ENCODE measurements at regions not wholly inside any gene's neighbourhood (a gene's known extent, or its start where the extent isn't known, plus 50 kb on each side); places are given as distances from the start of the nearest gene placed in this dataset.

- Histone ChIP-seq H3K4me1 (ENCODE audit: control insufficient read depth, insufficient read depth, low read length, poor library complexity, severe bottlenecking) (no peaks in the 10 kb centered on the region), H3K36me3 (ENCODE audit: control insufficient read depth, insufficient read depth, low read length) (no peaks in the 10 kb centered on the region), H3K4me3 (ENCODE audit: extremely low read depth, insufficient read depth, low read length, poor library complexity, severe bottlenecking) (no peak overlapping the region), H3K27ac (ENCODE audit: low read depth, low read length, severe bottlenecking) (no peak overlapping the region), H3K9me3 (ENCODE audit: control insufficient read depth, low read length) (no peaks in the 10 kb centered on the region)
- WGBS, 2 experiments (ENCODE audit: insufficient coverage in 2 of 2): 72 to 100% methylated on average over 1 to 2 of the region's 3 CpGs
Measured at GRCh38 chr13:88112526-88112925, 441.4 kb downstream of the SLITRK5 start.

GRCh38 chr13:88115976-88116375 is 444.8 kb downstream of the SLITRK5 start:
- Histone ChIP-seq H3K36me3 (ENCODE audit: control insufficient read depth, insufficient read depth, low read length) (no peaks in the 10 kb centered on the region), H3K27ac (ENCODE audit: low read depth, low read length, severe bottlenecking) (no peak overlapping the region), H3K4me1 (ENCODE audit: control insufficient read depth, insufficient read depth, low read length, poor library complexity, severe bottlenecking) (no peaks in the 10 kb centered on the region), H3K9me3 (ENCODE audit: control insufficient read depth, low read length) (no peaks in the 10 kb centered on the region), H3K4me3 (ENCODE audit: extremely low read depth, insufficient read depth, low read length, poor library complexity, severe bottlenecking) (no peak overlapping the region)
- WGBS, 2 experiments (ENCODE audit: insufficient coverage in 2 of 2): no CpG with 5 or more reads among the region's 2 CpGs

- Histone ChIP-seq H3K4me3 (ENCODE audit: extremely low read depth, insufficient read depth, low read length, poor library complexity, severe bottlenecking) (no peak overlapping the region), H3K9me3 (ENCODE audit: control insufficient read depth, low read length) (no peaks in the 10 kb centered on the region), H3K4me1 (ENCODE audit: control insufficient read depth, insufficient read depth, low read length, poor library complexity, severe bottlenecking) (no peaks in the 10 kb centered on the region), H3K27ac (ENCODE audit: low read depth, low read length, severe bottlenecking) (no peak overlapping the region), H3K36me3 (ENCODE audit: control insufficient read depth, insufficient read depth, low read length) (no peaks in the 10 kb centered on the region)
- WGBS, 2 experiments (ENCODE audit: insufficient coverage in 2 of 2): no CpG with 5 or more reads among the region's 3 CpGs
Measured at GRCh38 chr13:88118952-88119351, 447.8 kb downstream of the SLITRK5 start.

- Histone ChIP-seq H3K4me3 (ENCODE audit: extremely low read depth, insufficient read depth, low read length, poor library complexity, severe bottlenecking) (no peak overlapping the region), H3K36me3 (ENCODE audit: control insufficient read depth, insufficient read depth, low read length) (no peaks in the 10 kb centered on the region), H3K27ac (ENCODE audit: low read depth, low read length, severe bottlenecking) (no peak overlapping the region), H3K4me1 (ENCODE audit: control insufficient read depth, insufficient read depth, low read length, poor library complexity, severe bottlenecking) (no peaks in the 10 kb centered on the region), H3K9me3 (ENCODE audit: control insufficient read depth, low read length) (no peaks in the 10 kb centered on the region)
Measured at GRCh38 chr13:88124142-88124541, 453.0 kb downstream of the SLITRK5 start.

- no peaks in the 10 kb centered on the region for H3K4me1 ChIP-seq (ENCODE audit: control insufficient read depth, insufficient read depth, low read length, poor library complexity, severe bottlenecking)
- no peaks in the 10 kb centered on the region for H3K9me3 ChIP-seq (ENCODE audit: control insufficient read depth, low read length)
- no peaks in the 10 kb centered on the region for H3K36me3 ChIP-seq (ENCODE audit: control insufficient read depth, insufficient read depth, low read length)
- 100% methylated on average over 1 of the region's 3 CpGs; no CpG with 5 or more reads in 1 of the 2 experiments for WGBS, 2 experiments (ENCODE audit: insufficient coverage in 2 of 2)
- no peak overlapping the region for H3K4me3 ChIP-seq (ENCODE audit: extremely low read depth, insufficient read depth, low read length, poor library complexity, severe bottlenecking)
- H3K27ac ChIP-seq (ENCODE audit: low read depth, low read length, severe bottlenecking): no peak overlapping the region
Measured at GRCh38 chr13:88125055-88125454, 453.9 kb downstream of the SLITRK5 start.

- no peaks in the 10 kb centered on the region for H3K36me3 ChIP-seq (ENCODE audit: control insufficient read depth, insufficient read depth, low read length)
- H3K4me1 ChIP-seq (ENCODE audit: control insufficient read depth, insufficient read depth, low read length, poor library complexity, severe bottlenecking): no peaks in the 10 kb centered on the region
- WGBS, 2 experiments (ENCODE audit: insufficient coverage in 2 of 2): 90 to 94% methylated on average over 16 to 19 of the region's 27 CpGs
Measured at GRCh38 chr13:88136098-88136790, 465.1 kb downstream of the SLITRK5 start.

GRCh38 chr13:88142653-88143052 is 471.5 kb downstream of the SLITRK5 start:
- Histone ChIP-seq H3K36me3 (ENCODE audit: control insufficient read depth, insufficient read depth, low read length) (no peaks in the 10 kb centered on the region), H3K4me3 (ENCODE audit: extremely low read depth, insufficient read depth, low read length, poor library complexity, severe bottlenecking) (no peak overlapping the region), H3K27ac (ENCODE audit: low read depth, low read length, severe bottlenecking) (no peak overlapping the region), H3K9me3 (ENCODE audit: control insufficient read depth, low read length) (no peaks in the 10 kb centered on the region), H3K4me1 (ENCODE audit: control insufficient read depth, insufficient read depth, low read length, poor library complexity, severe bottlenecking) (no peaks in the 10 kb centered on the region)
- 61 to 82% methylated on average over 3 of the region's 3 CpGs for WGBS, 2 experiments (ENCODE audit: insufficient coverage in 2 of 2)

More at GRCh38 chr13:88136098-88136790, 465.1 kb downstream of the SLITRK5 start:
- Histone ChIP-seq H3K4me3 (ENCODE audit: extremely low read depth, insufficient read depth, low read length, poor library complexity, severe bottlenecking) (no peak overlapping the region), H3K9me3 (ENCODE audit: control insufficient read depth, low read length) (no peaks in the 10 kb centered on the region), H3K27ac (ENCODE audit: low read depth, low read length, severe bottlenecking) (no peak overlapping the region)

GRCh38 chr13:88144580-88144979 is 473.4 kb downstream of the SLITRK5 start:
- H3K27ac ChIP-seq (ENCODE audit: low read depth, low read length, severe bottlenecking): no peak overlapping the region
- no peaks in the 10 kb centered on the region for H3K4me1 ChIP-seq (ENCODE audit: control insufficient read depth, insufficient read depth, low read length, poor library complexity, severe bottlenecking)
- no peaks in the 10 kb centered on the region for H3K9me3 ChIP-seq (ENCODE audit: control insufficient read depth, low read length)
- no peaks in the 10 kb centered on the region for H3K36me3 ChIP-seq (ENCODE audit: control insufficient read depth, insufficient read depth, low read length)
- H3K4me3 ChIP-seq (ENCODE audit: extremely low read depth, insufficient read depth, low read length, poor library complexity, severe bottlenecking): no peak overlapping the region
- WGBS, 2 experiments (ENCODE audit: insufficient coverage in 2 of 2): 93 to 97% methylated on average over 5 to 6 of the region's 8 CpGs

GRCh38 chr13:88153353-88153752 is 482.2 kb downstream of the SLITRK5 start:
- H3K4me1 ChIP-seq (ENCODE audit: control insufficient read depth, insufficient read depth, low read length, poor library complexity, severe bottlenecking): no peaks in the 10 kb centered on the region
- no peak overlapping the region for H3K4me3 ChIP-seq (ENCODE audit: extremely low read depth, insufficient read depth, low read length, poor library complexity, severe bottlenecking)
- H3K27ac ChIP-seq (ENCODE audit: low read depth, low read length, severe bottlenecking): no peak overlapping the region
- H3K9me3 ChIP-seq (ENCODE audit: control insufficient read depth, low read length): no peaks in the 10 kb centered on the region
- 88 to 90% methylated on average over 4 to 5 of the region's 8 CpGs for WGBS, 2 experiments (ENCODE audit: insufficient coverage in 2 of 2)
- H3K36me3 ChIP-seq (ENCODE audit: control insufficient read depth, insufficient read depth, low read length): no peaks in the 10 kb centered on the region

GRCh38 chr13:88154001-88154400 is 482.8 kb downstream of the SLITRK5 start:
- WGBS, 2 experiments (ENCODE audit: insufficient coverage in 2 of 2): no CpG with 5 or more reads among the region's 2 CpGs
- Histone ChIP-seq H3K4me3 (ENCODE audit: extremely low read depth, insufficient read depth, low read length, poor library complexity, severe bottlenecking) (no peak overlapping the region), H3K36me3 (ENCODE audit: control insufficient read depth, insufficient read depth, low read length) (no peaks in the 10 kb centered on the region), H3K27ac (ENCODE audit: low read depth, low read length, severe bottlenecking) (no peak overlapping the region), H3K9me3 (ENCODE audit: control insufficient read depth, low read length) (no peaks in the 10 kb centered on the region), H3K4me1 (ENCODE audit: control insufficient read depth, insufficient read depth, low read length, poor library complexity, severe bottlenecking) (no peaks in the 10 kb centered on the region)

- H3K4me3 ChIP-seq (ENCODE audit: extremely low read depth, insufficient read depth, low read length, poor library complexity, severe bottlenecking): no peak overlapping the region
- WGBS, 2 experiments (ENCODE audit: insufficient coverage in 2 of 2): 100% methylated on average over 1 of the region's 2 CpGs
- no peak overlapping the region for H3K27ac ChIP-seq (ENCODE audit: low read depth, low read length, severe bottlenecking)
- no peaks in the 10 kb centered on the region for H3K36me3 ChIP-seq (ENCODE audit: control insufficient read depth, insufficient read depth, low read length)
- H3K4me1 ChIP-seq (ENCODE audit: control insufficient read depth, insufficient read depth, low read length, poor library complexity, severe bottlenecking): no peaks in the 10 kb centered on the region
- no peaks in the 10 kb centered on the region for H3K9me3 ChIP-seq (ENCODE audit: control insufficient read depth, low read length)
Measured at GRCh38 chr13:88162076-88162702, 491.0 kb downstream of the SLITRK5 start.

All from mesodermal cell (in vitro differentiated cells).